ENCODE measurements at regions not wholly inside any gene's neighbourhood (a gene's known extent, or its start where the extent isn't known, plus 50 kb on each side); places are given as distances from the start of the nearest gene placed in this dataset.
"Not testable (repeated sequence)": the region's sequence is repeated elsewhere in the genome, so short reads cannot be mapped to it uniquely, and the experiment has no call there.

DNA sequence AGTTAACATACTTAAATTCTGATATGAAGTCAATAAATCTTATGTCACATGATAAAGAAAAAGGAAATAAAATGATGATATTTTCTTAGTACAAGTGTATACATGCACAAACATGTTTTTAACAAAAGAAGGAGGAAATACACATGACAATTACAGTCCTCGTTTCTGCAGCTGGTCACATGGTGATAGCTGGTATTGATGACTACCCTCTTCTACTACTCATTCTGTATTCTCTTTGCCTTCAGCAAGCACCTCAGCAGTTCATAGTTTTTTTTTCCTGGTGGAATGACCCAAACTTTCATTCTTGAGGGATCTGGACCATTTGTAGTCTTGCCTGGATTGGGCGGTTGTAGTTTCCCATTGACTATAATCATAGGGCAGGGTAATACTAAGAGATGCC lies 64.4 kb upstream of the CFAP126 start:
- H3K4me3 ChIP-seq (ENCODE audit: low read depth, low read length) = no peak overlapping the region
- no peak for DNase-seq (ENCODE audit: low read depth)
- TF ChIP-seq, protein P1, sequence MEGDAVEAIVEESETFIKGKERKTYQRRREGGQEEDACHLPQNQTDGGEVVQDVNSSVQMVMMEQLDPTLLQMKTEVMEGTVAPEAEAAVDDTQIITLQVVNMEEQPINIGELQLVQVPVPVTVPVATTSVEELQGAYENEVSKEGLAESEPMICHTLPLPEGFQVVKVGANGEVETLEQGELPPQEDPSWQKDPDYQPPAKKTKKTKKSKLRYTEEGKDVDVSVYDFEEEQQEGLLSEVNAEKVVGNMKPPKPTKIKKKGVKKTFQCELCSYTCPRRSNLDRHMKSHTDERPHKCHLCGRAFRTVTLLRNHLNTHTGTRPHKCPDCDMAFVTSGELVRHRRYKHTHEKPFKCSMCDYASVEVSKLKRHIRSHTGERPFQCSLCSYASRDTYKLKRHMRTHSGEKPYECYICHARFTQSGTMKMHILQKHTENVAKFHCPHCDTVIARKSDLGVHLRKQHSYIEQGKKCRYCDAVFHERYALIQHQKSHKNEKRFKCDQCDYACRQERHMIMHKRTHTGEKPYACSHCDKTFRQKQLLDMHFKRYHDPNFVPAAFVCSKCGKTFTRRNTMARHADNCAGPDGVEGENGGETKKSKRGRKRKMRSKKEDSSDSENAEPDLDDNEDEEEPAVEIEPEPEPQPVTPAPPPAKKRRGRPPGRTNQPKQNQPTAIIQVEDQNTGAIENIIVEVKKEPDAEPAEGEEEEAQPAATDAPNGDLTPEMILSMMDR (conservative IDR thresholded peaks at IDR 0.05; ENCODE audit: low read depth, low read length) = no peak

DNA sequence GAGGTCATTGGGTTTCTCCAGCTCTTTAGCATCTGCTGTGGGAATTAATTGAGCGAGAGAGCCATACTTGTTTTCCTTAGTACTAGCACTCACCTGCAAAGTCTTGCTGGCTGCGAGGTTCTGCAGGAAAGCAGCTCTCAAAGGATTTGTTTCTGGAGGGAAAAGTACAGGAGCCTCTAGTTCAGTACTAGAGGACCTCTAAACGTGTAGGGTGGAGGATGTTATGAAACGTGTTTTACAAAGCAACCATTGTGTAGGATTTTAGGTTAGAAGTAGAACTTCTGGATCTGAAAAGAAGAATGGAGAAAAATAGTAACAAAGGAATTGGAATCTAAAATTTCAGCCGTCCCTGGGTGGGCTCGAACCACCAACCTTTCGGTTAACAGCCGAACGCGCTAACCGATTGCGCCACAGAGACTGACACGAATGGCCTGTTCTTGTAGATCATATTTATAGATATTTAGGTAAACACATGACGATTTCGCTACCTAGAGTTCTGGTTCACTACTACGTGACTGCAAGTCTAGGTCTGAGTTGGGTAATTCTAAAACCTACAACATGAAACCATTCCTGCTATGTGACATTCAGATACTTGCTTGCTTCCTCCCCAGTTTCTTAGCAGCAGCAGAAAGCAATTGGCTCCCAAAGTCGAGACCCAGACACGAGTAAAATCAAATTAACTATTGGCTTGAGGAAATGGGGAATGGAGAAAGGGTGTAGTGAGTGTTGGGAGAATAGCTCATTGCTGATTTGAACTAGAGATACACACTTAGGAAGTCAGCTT lies 60.2 kb upstream of the CFAP126 start:
- peak; percentile 77 for DNase-seq (ENCODE audit: low read depth)
- H3K4me3 ChIP-seq (ENCODE audit: low read depth, low read length) = peak overlapping the region; percentile 6
- TF ChIP-seq, protein P1 (conservative IDR thresholded peaks at IDR 0.05; ENCODE audit: low read depth, low read length) = no peak

DNA sequence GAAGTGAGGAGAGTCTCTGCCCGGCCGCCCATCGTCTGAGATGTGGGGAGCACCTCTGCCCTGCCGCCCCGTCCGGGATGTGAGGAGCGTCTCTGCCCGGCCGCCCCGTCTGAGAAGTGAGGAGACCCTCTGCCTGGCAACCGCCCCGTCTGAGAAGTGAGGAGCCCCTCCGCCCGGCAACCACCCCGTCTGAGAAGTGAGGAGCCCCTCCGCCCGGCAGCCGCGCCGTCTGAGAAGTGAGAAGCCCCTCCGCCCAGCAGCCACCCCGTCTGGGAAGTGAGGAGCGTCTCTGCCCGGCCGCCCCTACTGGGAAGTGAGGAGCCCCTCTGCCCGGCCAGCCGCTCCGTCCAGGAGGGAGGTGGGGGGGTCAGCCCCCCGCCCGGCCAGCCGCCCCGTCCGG lies 55.2 kb upstream of the CFAP126 start:
- DNase-seq (ENCODE audit: low read depth); H3K4me3 ChIP-seq (ENCODE audit: low read depth, low read length): not testable (repeated sequence)

DNA sequence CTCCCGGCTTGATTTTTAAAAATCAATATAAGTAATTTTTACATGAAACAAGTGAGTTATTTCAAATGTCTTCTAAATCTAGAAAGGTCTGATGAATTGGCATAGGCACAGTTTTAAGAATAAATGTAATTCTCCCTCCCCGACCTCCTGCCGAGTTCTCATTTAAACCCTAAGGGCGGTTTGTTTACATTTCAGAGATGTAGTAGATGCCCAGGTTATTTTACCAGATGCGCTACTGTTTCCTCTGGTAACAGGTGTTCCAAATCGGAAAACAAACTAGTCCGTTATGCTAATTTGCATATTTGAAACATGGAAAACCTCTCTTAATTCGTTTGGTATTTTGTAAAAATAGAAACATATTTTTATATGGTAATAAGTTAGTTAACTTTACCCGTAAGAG lies 53.8 kb upstream of the CFAP126 start:
- DNase-seq (ENCODE audit: low read depth) = no peak
- H3K4me3 ChIP-seq (ENCODE audit: low read depth, low read length) = no peak overlapping the region
- TF ChIP-seq, protein P1 (conservative IDR thresholded peaks at IDR 0.05; ENCODE audit: low read depth, low read length) = no peak

DNA sequence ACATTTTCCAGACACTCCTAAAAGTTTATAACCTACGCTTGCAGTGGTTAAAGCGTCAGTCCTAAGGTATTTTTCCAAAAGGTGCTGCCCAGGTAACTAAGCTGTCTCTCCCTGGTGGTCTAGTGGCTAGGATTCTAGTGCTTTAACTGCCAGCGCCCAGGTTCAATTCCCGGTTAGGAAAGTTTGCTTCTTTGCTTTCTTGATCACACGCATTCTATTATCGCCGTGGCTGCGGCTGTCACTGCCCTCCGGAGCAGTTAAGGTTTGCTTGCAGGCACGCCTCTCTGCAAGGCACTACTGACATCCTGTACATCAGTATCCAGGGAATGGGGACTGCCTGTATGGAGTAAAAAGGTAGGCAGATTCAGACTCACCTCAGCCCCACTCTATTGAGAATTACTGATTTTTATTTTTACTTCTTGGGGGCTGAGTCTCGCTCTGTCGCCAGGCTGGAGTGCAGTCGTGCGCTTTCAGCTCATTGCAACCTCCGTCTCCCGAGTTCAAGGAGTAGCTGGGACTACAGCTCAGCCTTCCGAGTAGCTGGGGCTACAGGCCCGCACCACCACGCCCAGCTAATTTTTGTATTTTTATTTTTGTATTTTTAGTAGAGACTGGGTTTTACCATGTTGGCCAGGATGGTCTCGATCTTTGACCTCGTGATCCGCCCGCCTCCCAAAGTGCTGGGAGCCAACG lies 53.2 kb upstream of the CFAP126 start:
- DNase-seq (ENCODE audit: low read depth) = no peak
- H3K4me3 ChIP-seq (ENCODE audit: low read depth, low read length) = no peak overlapping the region
- TF ChIP-seq, protein P1 (conservative IDR thresholded peaks at IDR 0.05; ENCODE audit: low read depth, low read length) = no peak

DNA sequence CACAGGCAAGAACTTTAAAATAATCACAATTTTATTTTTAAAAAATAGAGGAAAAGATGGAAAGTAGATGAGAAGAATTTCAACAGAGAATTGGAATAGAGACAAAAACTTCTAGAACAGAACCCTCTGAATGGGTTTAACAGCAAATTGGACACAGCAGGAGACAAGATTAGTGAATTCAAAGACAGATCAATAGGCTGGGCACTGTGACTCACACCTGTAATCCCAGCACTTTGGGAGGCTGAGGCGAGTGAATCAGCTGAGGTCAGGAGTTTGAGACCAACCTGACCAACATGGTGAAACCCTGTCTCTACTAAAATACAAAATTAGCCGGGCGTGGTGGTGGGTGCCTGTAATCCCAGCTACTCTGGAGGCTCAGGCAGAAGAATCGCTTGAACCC lies 49.9 kb upstream of the CFAP126 start:
- not testable (repeated sequence) for H3K4me3 ChIP-seq (ENCODE audit: low read depth, low read length); DNase-seq (ENCODE audit: low read depth)

Measured in choroid plexus epithelial cell (primary cell).